GM21723 (cell line): ENCODE measurements at regions not wholly inside any gene's neighbourhood (a gene's known extent, or its start where the extent isn't known, plus 50 kb on each side); places are given as distances from the start of the nearest gene placed in this dataset.

Source experiments
- ATAC-seq: cut with Tn5 transposase; IDR thresholded peaks from one replicate; pipeline ENCODE4 v1.9.1; 2021; ENCODE audit warnings: mild to moderate bottlenecking, moderate library complexity; ENCODE audit not compliant: unreplicated experiment

DNA sequence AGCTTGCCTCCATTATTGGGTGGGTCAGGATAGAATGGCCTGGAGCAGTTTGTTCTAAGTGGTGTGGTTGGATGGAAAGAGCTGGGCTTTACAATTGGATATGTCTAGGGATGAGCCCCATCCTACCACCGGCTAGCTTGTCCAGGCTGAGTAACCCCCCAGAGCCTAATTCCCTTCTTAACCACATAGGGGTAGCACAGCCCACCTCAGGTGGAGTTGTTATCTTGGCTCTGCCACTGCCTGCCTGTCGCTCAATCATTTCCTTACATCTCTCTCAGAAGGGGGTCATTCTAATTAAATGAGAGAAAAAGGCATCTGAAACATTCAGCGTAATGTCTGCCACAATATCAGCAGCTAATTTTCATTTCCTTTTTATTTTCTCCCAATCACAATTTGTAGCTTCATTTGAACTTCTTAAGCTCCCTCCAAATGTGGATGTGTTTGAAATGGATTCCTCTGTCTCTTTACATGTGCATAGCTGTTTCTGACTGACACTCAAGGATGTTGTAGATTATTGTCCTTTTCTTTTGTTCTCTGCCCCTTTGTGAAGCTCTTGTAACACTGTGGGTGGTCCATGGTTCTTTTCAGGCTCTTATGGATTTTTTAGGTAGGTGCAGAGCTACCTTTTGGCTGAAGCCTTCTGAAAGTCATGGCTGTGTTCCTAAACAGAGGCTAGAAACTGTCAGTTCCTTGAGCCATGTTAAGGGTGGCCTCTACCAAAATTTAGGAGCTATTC, 383.1 kb upstream of the KLF4 start:
- no peak for ATAC-seq

DNA sequence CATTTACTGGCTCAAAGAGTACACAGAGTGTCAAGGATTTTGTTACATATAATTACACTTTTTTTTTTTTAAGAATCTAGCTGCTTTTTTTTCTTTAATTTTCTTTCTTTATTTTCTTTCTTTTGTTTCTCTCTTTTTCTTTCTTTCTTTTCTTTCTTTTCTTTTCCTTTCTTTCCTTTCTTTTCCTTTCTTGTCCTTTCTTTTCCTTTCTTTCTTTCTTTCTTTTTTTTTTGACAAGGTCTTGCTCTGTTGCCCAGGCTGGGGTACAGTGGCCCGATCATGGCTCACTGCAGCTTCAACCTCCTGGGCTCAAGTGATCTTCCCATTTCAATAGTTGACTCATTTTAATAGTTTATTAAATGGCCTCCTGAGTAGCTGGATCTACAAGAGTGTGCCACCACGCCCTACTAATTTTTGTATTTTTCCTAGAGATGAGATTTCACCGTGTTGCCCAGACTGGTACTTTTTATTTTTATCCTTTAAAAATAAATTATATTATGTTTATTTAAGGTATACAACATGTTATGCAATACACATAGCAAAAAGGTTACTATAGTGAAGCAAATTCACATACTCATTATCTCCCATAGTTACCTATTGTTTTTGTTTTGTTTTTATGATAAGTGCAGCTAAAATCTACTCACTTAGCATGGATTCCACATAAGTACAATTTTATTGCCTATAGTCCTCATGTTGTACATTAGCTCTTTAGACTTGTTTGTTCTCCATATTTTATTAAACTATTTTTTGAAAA, 381.5 kb upstream of the KLF4 start:
- no peak for ATAC-seq

DNA sequence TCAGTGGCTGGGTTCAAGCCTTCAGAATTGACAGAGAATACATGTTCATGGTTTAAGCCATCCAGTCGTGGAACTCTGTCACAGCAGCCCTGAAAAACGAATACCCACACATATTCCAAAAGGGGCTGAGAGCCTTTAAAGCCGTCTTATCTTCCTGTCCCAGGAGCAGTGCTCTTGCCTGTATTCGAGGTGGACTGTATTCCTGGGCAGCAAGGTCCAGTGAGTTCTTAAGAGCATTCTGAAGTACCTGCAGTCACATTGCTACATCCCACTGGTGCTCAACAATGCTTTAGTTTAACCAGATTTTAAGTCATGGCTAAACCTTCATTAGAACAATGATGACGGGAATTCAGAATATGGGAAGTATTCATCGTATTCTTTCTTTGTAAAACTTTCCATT, 380.7 kb upstream of the KLF4 start:
- no peak for ATAC-seq

DNA sequence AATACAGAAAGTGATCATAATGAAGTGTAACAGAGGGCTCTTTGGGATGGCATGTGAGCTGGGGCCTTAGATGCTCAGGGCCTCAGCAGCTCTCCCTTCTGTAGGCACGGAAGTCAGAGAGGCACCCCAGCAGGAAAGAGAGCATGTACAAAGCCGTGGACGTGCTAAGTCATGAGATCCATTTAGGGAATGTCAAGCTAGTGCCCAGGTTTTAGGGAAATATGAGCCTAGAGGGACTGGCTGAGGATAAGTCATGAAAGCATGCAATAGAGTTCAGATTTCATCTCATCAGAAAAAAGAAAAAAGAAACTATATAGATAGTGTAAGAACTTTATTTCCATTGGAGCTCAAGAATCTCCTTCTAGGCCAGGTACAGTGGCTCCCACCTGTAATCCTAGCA, 379.5 kb upstream of the KLF4 start:
- ATAC-seq = no peak

DNA sequence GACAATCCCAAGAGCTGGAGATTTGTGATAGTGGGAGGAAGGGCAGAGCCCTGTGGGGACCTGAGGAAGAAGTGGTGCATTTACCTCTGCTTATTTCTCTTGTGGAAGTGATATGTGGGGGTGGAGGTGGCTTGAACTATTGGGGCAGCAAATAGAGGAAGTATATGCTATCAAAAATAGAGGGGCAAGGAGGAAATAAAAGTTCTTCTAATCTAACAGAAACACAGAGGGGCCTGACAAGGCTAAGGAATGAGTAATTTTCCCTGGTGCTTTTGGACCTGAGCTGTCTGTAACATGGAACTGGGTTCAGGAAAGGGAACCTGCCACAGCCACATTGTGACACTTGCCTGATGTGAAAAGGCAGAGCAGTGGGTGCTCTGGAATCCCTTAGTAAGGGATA, 378.6 kb upstream of the KLF4 start:
- ATAC-seq = no peak

DNA sequence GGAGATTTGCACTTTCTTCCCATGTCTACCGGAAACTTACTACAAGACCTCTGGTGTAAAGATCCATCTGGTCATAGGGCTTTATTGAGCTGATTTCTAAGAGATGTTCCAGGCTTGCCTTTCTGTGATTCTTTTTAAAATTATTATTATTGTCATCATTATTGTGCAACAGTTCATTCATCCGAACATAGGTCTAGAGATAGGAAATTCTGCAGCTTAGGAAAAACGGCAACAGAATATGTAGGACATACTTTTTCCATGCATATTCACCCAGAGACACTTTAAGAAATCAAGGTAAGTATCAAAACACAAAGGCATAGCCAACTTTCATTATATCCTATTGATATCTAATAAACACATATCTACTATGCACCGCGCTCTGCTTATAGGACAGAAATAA, 378.2 kb upstream of the KLF4 start:
- ATAC-seq = no peak

DNA sequence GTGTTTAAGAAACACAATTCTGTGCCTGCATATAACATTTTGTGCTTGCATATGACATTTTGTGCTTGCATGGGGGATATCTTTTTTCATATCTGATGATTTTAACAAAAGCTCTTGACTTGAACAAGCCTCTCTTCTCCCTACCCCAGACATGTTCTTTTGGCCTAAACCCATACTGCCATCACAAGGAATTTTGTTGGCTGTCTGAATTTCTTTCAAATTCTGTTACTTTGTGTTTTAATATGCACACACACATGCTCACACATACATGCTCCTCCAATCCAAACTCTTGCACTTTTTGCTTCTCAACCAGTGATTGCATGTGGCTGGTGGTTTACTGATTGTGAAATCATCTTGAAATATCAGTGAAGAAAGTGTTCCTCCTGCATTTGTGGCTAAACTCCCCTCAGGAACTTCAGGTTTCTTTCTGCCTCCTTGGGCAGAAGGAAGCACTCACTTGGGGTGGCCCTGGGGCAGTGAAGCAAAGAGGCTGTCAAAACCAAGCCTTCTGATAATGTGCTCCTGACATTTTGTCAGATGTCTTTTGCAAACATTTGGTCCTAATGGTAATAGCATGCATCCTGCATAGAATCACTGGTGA, 377.2 kb upstream of the KLF4 start:
- no peak for ATAC-seq

DNA sequence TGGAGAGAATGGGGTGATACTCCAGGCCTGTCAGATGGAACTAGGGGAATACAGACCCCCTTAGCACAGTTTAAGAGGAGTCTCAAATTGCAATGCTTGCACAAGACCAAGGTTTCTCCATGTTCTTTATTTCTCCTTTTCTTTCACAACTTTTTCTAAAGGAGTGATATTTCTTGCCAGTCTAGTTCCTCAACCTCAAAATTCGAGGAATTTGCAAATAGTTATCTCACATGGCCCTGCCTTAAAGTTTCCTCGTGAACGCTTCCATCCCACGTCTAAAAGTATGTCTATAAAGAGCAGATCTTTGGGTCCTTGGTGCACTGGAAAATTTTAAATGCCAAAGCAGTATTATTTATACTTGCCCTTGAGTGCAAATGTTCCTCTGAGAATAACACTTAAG, 373.8 kb upstream of the KLF4 start:
- no peak for ATAC-seq

DNA sequence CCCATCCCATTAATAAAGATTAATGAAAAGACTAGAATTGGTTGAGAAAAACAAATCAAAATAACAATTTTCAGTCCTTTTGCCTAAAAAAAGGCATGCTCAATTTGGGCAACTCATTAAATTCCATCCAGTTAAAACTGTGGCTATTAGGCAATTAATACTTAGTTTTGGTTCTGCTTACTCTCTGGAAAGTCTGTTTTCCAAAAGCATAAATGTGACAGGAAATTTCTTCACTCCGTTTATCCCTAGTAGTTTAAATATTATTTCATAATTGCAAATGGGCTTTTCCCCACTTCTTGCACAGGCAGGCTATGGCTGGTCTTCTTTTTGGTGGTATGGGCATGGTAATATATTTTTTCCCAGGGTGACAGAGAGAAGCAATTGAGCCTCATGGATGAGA, 373.3 kb upstream of the KLF4 start:
- ATAC-seq = no peak

DNA sequence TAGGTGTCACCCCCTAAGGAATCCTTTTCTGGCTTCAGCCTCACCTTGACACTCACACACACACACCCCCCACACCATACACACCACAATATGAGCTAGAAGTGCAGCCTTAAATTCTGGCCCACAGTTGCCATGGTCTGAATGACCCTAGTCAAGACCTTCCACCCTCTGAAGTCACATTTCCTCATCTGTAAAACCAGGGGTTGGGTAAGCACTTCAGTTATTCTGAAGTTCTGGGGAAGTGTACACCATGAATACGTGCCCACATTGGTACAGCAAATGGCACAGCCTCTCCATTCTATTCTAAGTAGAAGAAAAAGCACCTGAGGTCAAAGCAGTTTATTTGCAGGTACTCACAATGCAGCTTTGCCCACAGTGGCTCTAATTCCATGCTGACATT, 372.8 kb upstream of the KLF4 start:
- ATAC-seq = no peak

DNA sequence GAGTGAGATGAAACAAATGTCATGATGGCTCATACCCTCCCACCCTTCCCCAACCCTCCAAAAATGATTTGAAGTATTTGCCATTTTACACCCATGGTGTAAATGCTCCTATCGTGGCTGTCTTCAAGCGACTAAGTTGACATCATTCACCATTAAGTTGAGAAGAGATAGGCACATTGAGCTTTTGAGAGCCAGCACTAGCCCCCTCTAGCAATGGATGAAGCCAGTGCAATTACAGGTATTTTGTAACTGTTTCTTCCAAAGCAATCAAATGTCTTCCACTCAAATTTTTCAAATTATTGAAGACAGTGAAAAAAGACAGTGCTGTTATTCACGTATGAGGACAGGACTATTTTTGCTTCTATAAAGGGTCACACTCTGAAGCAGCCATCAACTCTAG, 371.5 kb upstream of the KLF4 start:
- no peak for ATAC-seq

DNA sequence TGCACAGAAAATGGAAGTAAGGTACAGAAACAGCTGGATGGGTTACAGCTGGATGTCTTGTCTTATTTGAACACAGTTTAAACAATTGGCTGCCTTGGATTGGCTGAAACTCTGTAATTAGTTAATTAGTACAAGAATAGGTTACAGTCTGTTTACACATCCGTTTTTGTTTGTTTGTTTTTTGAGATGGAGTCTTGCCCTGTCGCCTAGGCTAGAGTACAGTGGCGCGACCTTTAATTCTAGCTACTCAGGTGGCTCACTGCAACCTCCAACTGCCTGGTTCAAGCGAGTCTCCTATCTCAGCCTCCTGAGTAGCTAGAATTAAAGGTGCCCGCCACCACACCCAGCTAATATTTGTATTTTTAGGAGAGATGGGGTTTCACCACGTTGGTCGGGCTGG, 368.7 kb upstream of the KLF4 start:
- no peak for ATAC-seq

DNA sequence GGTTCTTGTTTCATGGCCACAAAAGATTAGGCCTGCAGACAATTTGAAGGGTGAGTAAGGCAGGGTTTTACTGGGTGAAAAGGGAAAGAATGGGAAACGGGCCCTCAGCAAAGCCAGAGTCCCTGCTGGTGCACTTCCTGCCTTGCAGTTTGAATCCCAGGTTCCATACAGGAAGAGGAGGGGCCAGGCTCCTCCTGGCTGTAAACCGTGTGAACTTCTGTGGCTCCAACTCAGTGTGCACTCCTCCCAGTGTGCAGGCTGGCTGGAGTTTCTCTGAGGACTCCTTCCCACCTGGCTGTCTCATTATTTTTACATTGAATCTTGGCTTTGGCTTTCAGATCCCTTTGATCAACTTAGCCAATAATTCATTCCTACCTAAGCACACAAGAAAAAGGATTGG, 367.1 kb upstream of the KLF4 start:
- no peak for ATAC-seq

DNA sequence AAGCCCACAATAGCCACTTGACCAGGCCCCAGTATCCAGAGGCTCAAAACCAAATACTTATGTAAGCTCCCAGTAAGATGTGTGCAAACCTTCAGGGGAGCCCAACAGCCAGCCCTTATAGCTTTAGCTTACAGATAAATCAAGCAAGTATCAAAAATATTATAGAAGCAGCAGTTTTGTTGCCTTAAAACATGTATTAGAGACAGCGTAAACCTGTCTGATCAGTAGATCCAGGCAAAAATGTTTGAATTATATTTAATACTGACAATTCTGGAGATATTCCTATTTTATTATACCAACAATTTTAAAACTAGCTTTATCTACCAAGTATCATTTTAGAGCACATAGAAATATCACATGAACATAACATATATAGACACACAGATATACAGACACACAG, 365.6 kb upstream of the KLF4 start:
- ATAC-seq = no peak

DNA sequence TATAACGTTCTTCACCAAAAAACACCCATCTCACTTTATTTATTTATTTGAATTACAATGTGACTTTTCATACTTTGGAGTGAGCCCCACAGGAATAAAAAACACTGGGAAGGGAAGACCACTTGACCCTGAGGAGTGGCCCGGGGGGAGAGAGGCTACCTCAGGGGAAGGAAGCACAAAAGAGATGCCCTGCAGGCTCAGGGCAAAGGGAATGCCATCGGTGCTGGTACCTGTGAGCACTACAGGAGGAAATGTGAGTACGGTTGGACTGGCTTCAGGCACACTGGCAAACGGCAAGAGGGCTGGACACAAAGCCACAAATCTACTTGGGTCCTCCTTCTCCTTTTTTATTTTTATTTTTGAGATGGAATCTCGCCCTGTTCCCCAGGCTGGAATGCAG, 363.9 kb upstream of the KLF4 start:
- ATAC-seq = no peak

DNA sequence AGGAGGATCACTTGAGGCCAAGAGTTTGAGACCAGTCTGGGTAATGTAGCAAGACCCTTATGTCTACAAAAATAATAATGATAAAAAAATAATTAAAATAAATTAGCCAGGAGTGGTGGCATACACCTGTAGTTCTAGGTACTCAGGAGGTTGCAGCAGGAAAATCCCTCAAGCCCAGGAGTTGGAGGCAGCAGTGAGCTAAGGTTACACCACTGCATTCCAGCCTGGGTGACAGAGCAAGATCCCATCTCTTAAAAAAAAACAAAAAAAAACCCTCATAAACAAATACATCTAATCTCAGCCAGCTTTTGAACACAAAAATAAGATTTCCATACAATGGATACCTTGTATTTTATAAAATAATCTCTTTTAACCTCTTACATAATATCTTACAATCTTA, 363.3 kb upstream of the KLF4 start:
- ATAC-seq = no peak

DNA sequence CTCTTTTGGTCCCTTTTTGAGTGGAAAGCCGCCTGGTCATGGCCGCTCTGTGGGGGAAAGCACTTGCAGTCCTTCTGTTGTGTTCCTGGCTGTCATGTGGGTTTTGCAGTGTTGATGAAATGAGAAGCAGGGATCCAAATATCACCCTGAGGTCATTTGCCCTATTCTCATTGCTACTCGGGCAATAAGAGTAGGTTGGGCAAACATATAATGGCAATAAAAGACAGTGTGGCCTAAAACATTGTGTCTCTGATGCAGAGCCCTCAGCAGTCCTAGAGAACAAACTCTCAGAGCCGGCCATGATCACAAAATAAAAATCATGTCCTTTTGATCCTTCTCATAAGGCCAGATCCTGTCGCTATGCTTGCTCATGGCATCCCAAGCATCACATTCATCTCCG, 361.1 kb upstream of the KLF4 start:
- no peak for ATAC-seq

DNA sequence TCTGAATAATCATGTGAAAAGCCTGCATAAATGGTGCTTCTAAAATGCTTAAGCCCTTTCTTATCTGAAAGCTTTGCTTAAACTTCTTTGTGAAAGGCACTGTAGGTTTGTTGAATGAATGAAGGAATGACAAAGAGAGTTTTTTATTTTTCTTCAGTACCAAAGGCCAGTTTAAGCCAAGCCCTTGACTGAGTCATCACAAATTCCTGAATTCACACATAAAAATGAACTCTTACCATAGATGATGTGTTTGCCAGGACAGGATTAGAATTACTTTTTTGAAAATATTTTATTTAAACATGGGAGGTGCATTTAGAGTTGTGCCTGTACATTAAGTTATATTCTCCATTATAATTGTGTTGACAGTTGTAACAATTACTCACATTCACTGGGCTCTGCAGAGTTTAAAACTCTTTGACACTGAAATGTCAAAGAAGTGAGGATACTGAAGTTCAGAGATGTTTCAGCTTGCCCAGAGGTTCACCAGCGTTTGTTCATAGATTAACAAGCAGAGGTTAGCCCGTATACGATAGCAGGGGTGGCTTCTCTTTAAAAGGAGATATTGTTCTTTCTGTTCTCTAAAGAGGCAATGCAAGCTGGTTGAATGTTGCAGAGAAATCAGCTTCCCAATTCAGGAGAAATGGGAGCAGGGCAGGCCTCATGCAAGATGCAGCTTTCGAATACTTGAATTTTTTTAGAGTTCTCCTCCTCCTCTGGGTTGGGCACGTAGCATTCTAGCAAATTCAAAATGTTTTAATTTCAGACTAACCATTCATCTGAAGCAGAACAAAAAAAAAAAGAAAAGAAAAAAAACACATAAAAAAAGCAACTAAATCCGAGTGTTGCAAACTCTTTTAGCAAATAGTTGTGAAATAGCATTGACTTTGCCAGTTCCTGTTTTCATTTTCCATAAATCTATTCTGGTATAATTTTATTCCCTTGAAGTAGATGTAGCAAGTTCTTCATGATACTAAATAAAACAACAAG, 358.7 kb upstream of the KLF4 start:
- ATAC-seq = no peak

DNA sequence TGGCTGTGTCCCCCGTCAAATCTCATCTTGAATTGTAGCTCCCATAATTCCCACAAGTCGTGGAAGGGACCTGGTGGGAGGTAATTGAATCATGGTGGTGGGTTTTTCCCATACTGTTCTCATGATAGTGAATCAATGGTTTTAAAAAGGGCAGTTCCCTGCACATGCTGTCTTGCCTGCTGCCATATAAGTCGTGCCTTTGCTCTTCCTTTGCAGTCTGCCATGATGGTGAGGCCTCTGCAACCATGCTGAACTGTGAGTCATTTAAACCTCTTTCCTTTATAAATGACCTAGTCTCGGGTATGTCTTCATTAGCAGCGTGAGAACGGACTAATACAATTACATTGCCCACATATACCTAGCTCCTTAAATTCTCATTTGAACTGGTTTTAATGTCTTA, 353.0 kb upstream of the KLF4 start:
- no peak for ATAC-seq

DNA sequence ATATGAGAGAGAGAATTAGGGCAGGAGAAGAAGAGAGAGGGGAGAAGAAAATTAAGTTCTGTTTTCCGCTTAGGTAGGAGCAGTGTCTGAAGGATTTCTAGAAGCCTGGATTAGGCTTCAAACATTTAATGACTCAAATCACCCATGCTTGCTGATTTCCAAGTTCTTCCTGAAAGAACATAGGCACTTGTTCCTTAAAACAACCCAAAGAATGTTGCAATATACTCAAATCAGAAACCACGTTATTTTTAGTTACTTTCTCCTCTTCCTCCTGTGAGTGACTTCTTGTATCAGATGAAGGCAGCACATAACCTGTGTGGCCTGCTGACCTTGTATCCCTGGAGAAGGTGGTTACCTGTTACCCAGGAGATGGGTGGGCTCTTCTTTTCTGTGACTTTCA, 351.5 kb upstream of the KLF4 start:
- ATAC-seq = no peak

DNA sequence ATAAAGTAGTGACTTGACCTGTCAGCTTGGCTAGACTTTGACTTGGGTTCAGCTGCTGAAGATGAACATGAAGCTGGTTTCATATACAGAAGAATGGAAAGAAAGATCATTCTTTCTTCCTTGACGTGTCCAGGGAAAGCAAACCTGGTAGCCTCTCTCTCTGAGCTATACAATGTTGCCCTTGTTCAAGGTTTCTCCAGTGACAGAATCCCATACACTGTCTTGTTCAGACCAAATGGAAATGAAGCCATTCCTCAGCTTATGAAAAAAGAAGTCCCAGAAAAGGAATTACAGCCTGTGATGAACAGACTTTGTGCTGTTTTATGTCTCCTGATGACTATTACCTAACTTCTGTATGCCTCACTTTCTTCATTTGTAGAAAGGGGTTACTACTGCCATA, 349.8 kb upstream of the KLF4 start:
- ATAC-seq = no peak
